Endothelial cell (in vitro differentiated cells): ENCODE measurements at regions not wholly inside any gene's neighbourhood (a gene's known extent, or its start where the extent isn't known, plus 50 kb on each side); places are given as distances from the start of the nearest gene placed in this dataset.

ENCODE experiments used
- DNase-seq: peaks from one replicate; pipeline ENCODE4 v3.0.0; 2021; ENCODE audit warnings: low spot score
- H3K27ac Mint-ChIP-seq: one replicate; pipeline ENCODE4 v1.8.0; 2021; ENCODE audit warnings: mixed read lengths, inconsistent platforms; ENCODE audit not compliant: unreplicated experiment
- H3K27me3 Mint-ChIP-seq: one replicate; pipeline ENCODE4 v1.8.0; 2021; ENCODE audit warnings: mild to moderate bottlenecking, moderate library complexity, mixed read lengths, inconsistent platforms; ENCODE audit not compliant: unreplicated experiment
- H3K36me3 Mint-ChIP-seq: one replicate; pipeline ENCODE4 v1.8.0; 2021; ENCODE audit warnings: mild to moderate bottlenecking, low read depth, mixed read lengths, inconsistent platforms; ENCODE audit not compliant: unreplicated experiment
- H3K4me1 Mint-ChIP-seq: one replicate; pipeline ENCODE4 v1.8.0; 2021; ENCODE audit warnings: mild to moderate bottlenecking, mixed read lengths, inconsistent platforms; ENCODE audit not compliant: unreplicated experiment
- H3K4me3 Mint-ChIP-seq: one replicate; pipeline ENCODE4 v1.8.0; 2021; ENCODE audit warnings: mild to moderate bottlenecking, mixed read lengths, inconsistent platforms; ENCODE audit not compliant: unreplicated experiment
- H3K9me3 Mint-ChIP-seq: one replicate; pipeline ENCODE4 v1.8.0; 2021; ENCODE audit warnings: mixed read lengths, inconsistent platforms; ENCODE audit not compliant: unreplicated experiment
- TF ChIP-seq, protein P1 (sequence below): fragments of 200-600 bp; sonication (generic); IDR thresholded peaks from one replicate; pipeline ENCODE4 v1.5.0; 2021; ENCODE audit warnings: antibody characterized with exemption; ENCODE audit not compliant: unreplicated experiment

DNA sequence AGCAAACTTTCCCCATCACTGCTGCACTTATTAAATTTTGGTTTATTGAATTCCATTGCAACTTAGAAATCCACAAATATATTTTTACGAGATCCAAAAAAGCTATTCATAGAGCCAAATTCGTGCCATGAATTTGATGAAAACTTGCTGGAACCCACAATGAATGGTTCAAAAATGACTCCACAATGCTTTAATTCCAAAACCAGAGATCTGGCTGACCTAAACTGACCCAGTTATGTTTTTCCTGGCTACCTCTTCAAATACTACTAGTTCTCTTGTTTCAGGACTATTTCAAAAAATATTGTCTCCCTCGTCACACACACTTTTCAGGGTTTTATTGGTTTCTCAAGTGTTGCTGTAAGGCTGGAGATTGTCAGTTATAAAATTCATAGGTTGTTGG lies 474.8 kb downstream of the PDGFC start:
- Mint-ChIP-seq H3K4me3 (no peak overlapping the region), H3K4me1 (no peaks in the 10 kb centered on the region), H3K36me3 (no peaks in the 10 kb centered on the region), H3K27me3 (no peaks in the 10 kb centered on the region), H3K9me3 (no peaks in the 10 kb centered on the region), H3K27ac (no peak overlapping the region)
- no peak for DNase-seq
- TF ChIP-seq, protein P1, sequence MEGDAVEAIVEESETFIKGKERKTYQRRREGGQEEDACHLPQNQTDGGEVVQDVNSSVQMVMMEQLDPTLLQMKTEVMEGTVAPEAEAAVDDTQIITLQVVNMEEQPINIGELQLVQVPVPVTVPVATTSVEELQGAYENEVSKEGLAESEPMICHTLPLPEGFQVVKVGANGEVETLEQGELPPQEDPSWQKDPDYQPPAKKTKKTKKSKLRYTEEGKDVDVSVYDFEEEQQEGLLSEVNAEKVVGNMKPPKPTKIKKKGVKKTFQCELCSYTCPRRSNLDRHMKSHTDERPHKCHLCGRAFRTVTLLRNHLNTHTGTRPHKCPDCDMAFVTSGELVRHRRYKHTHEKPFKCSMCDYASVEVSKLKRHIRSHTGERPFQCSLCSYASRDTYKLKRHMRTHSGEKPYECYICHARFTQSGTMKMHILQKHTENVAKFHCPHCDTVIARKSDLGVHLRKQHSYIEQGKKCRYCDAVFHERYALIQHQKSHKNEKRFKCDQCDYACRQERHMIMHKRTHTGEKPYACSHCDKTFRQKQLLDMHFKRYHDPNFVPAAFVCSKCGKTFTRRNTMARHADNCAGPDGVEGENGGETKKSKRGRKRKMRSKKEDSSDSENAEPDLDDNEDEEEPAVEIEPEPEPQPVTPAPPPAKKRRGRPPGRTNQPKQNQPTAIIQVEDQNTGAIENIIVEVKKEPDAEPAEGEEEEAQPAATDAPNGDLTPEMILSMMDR: no peak

DNA sequence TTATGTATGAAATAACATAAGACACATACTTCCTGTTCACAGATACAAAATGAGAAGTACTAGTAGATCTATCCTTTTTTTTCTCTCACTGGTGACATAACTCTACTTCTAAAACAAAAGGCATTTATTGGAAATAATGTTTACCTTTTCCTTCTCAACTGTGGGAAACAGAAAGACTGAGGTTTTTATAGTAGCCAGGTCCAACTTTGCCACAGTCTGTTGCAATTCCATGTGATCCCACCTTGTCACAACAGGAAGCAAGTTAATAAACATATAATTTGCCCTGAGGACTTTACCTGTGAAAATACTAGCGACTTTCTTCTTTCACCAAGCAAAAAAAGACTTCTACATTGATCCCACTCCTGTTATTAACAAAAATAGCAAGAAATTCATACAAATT lies 475.8 kb downstream of the PDGFC start:
- no peak for DNase-seq
- H3K4me3 Mint-ChIP-seq: no peak overlapping the region
- H3K27ac Mint-ChIP-seq: no peak overlapping the region
- H3K9me3 Mint-ChIP-seq: no peaks in the 10 kb centered on the region
- no peaks in the 10 kb centered on the region for H3K4me1 Mint-ChIP-seq
- TF ChIP-seq, protein P1: no peak
- no peaks in the 10 kb centered on the region for H3K27me3 Mint-ChIP-seq
- no peaks in the 10 kb centered on the region for H3K36me3 Mint-ChIP-seq

DNA sequence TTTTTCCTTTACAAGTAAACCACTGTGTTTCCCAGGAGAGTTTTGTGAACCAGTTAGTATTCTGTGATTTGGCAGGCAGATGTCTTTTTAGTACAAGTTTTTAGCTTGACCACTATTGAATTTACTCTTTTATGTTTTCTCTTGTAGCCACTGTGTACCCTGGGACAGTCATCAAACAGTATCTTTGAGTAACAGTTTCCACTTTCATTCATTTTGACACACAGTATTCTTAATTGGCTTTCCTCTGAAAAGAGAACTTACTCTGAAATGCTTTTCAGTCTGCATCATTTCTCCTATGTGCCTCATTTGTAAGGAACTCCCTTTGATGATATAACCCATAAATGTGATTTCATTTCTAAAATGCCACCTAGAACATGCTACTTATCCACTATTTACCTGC lies 476.5 kb downstream of the PDGFC start:
- no peaks in the 10 kb centered on the region for H3K9me3 Mint-ChIP-seq
- H3K27ac Mint-ChIP-seq: no peak overlapping the region
- H3K36me3 Mint-ChIP-seq: no peaks in the 10 kb centered on the region
- no peaks in the 10 kb centered on the region for H3K27me3 Mint-ChIP-seq
- no peak overlapping the region for H3K4me3 Mint-ChIP-seq
- no peaks in the 10 kb centered on the region for H3K4me1 Mint-ChIP-seq
- TF ChIP-seq, protein P1: no peak
- DNase-seq: no peak

DNA sequence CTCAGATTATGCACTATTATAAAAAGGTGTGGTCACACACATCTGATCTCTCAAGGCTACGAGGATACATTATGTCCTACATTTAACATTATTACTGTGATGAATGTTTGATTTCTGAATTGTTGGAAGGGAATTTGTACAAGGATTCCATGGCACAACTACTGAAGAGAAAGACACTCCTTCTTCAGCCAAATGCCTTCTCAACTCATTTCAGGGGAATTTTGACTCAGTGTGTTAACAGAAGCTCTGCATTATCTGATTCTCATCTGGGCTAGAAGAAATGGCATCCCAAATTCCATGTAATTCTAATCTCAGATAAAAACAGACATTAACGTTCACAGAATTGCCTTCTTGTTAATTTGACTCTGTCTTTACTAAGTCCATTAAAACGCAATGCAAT lies 477.7 kb downstream of the PDGFC start:
- TF ChIP-seq, protein P1: no peak
- Mint-ChIP-seq H3K4me1 (no peaks in the 10 kb centered on the region), H3K4me3 (no peak overlapping the region), H3K36me3 (no peaks in the 10 kb centered on the region), H3K27ac (no peak overlapping the region), H3K27me3 (no peaks in the 10 kb centered on the region), H3K9me3 (no peaks in the 10 kb centered on the region)
- DNase-seq: no peak

DNA sequence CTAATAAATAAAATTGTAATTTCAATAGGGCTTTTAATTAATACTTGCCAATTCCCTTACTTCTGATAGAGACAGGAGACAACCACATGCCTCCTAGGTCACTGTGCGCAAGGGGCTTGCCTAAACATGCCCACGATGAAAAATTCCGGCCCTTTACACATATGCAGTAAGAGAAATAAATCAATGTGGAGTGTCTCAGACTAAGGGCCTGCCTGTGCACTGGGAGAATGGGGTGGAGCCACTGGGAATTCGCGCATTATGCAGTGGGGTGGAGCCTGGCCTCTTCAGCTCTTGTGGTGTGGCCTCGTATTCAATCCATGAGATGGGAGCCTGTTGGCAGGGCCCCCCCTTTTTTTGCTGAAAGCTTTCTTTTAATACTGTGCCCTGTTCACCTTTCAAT lies 484.5 kb downstream of the PDGFC start:
- Mint-ChIP-seq H3K27ac (no peak overlapping the region), H3K27me3 (no peaks in the 10 kb centered on the region), H3K4me1 (no peaks in the 10 kb centered on the region), H3K4me3 (no peak overlapping the region), H3K9me3 (no peaks in the 10 kb centered on the region), H3K36me3 (no peaks in the 10 kb centered on the region)
- DNase-seq: no peak
- TF ChIP-seq, protein P1: no peak
